Peyer's patch (tissue), 4 donors: ENCODE measurements at regions not wholly inside any gene's neighbourhood (a gene's known extent, or its start where the extent isn't known, plus 50 kb on each side); places are given as distances from the start of the nearest gene placed in this dataset.

Experiments
- CTCF ChIP-seq, 6 experiments: fragments of 450-650 bp in 4 of 6; fragments of 200-600 bp in 2 of 6; sonication (generic) in 1 of 6; IDR thresholded peaks; one replicate each; pipeline ENCODE4 v1.5.1; 2017 to 2019; ENCODE audit warnings: antibody characterized with exemption in 6 of 6, mild to moderate bottlenecking in 3 of 6, moderate library complexity in 1 of 6
- POLR2A ChIP-seq, 2 donors: fragments of 450-650 bp; IDR thresholded peaks; one replicate each; pipeline ENCODE4 v1.5.1; 2017; ENCODE audit warnings: antibody characterized with exemption in 2 of 2, mild to moderate bottlenecking in 2 of 2, moderate library complexity in 2 of 2

GRCh38 chr5:99955962-99956361, 579.2 kb upstream of the FAM174A start:
- TF ChIP-seq CTCF (IDR thresholded peaks at IDR 0.05): no peak
- TF ChIP-seq POLR2A (IDR thresholded peaks at IDR 0.05): no peak
